CD4-positive, CD25-positive, alpha-beta regulatory T cell (primary cell): ENCODE measurements at regions not wholly inside any gene's neighbourhood (a gene's known extent, or its start where the extent isn't known, plus 50 kb on each side); places are given as distances from the start of the nearest gene placed in this dataset.

Experiments used
- ATAC-seq, 2 donors: fragments of 150-1000 bp; cut with Tn5 transposase; one replicate each; pipeline ENCODE4 v1.10.0; 2021; ENCODE audit warnings: low read depth in 2 of 2, moderate number of reproducible peaks in 2 of 2, moderate library complexity in 1 of 2
- DNase-seq, 3 donors: peaks; one replicate each; pipeline versions ENCODE4 v3.0.0 to v3.0.0-alpha.2; 2012 to 2022; ENCODE audit warnings: mixed read lengths in 1 of 3
- H3K27ac ChIP-seq: one replicate; pipeline ENCODE4 v1.7.0; 2013; ENCODE audit warnings: mild to moderate bottlenecking, low read length; ENCODE audit not compliant: insufficient read depth, poor library complexity, severe bottlenecking
- H3K27me3 ChIP-seq: one replicate; pipeline ENCODE4 v1.7.0; 2013; ENCODE audit warnings: low read length; ENCODE audit not compliant: control insufficient read depth, insufficient read depth
- H3K36me3 ChIP-seq: one replicate; pipeline ENCODE4 v1.7.0; 2013; ENCODE audit warnings: mild to moderate bottlenecking, low read length, moderate library complexity; ENCODE audit not compliant: control insufficient read depth, insufficient read depth
- H3K4me1 ChIP-seq: 2 replicates; pipeline ENCODE4 v1.7.0; 2013; ENCODE audit warnings: mild to moderate bottlenecking, low read length; ENCODE audit not compliant: insufficient read depth, control insufficient read depth, poor library complexity, severe bottlenecking
- H3K4me3 ChIP-seq: one replicate; pipeline ENCODE4 v1.7.0; 2013; ENCODE audit warnings: low read depth, mild to moderate bottlenecking, low read length, moderate library complexity
- H3K9me3 ChIP-seq, 2 experiments: 1 replicate in 1 of 2; 2 replicates in 1 of 2; pipeline ENCODE4 v1.7.0; 2013; ENCODE audit warnings: low read length in 2 of 2, mild to moderate bottlenecking in 1 of 2, moderate library complexity in 1 of 2; ENCODE audit not compliant: control insufficient read depth in 2 of 2
- H3K27ac Mint-ChIP-seq, 3 donors: one replicate each; pipeline ENCODE4 v1.8.0; 2020 to 2022; ENCODE audit warnings: mild to moderate bottlenecking in 3 of 3, mixed read lengths in 3 of 3, moderate library complexity in 2 of 3
- H3K27me3 Mint-ChIP-seq: one replicate; pipeline ENCODE4 v1.8.0; 2022; ENCODE audit warnings: mild to moderate bottlenecking, mixed read lengths
- H3K36me3 Mint-ChIP-seq: one replicate; pipeline ENCODE4 v1.8.0; 2020; ENCODE audit warnings: mixed read lengths
- H3K4me1 Mint-ChIP-seq, 4 donors: one replicate each; pipeline ENCODE4 v1.8.0; 2020 to 2022; ENCODE audit warnings: mixed read lengths in 4 of 4, mild to moderate bottlenecking in 1 of 4
- H3K4me3 Mint-ChIP-seq, 4 donors: one replicate each; pipeline ENCODE4 v1.8.0; 2020 to 2022; ENCODE audit warnings: mild to moderate bottlenecking in 4 of 4, mixed read lengths in 4 of 4, moderate library complexity in 3 of 4
- H3K9me3 Mint-ChIP-seq, 7 donors: one replicate each; pipeline ENCODE4 v1.8.0; 2020 to 2022; ENCODE audit warnings: mixed read lengths in 7 of 7, mild to moderate bottlenecking in 3 of 7, moderate library complexity in 2 of 7

- no peak for DNase-seq
- peaks cover 13% of the 10 kb centered on the region for H3K36me3 Mint-ChIP-seq
These were observed 64.2 kb upstream of the ZNF599 start for GRCh38 chr19:34837262-34837661.

GRCh38 chr19:34835631-34836351 is 62.8 kb upstream of the ZNF599 start:
- no peak overlapping the region for H3K27ac ChIP-seq
- no peaks in the 10 kb centered on the region for H3K36me3 ChIP-seq
- H3K9me3 Mint-ChIP-seq: no peaks in the 10 kb centered on the region
- H3K27me3 Mint-ChIP-seq: no peaks in the 10 kb centered on the region
- H3K36me3 Mint-ChIP-seq: peaks cover 13% of the 10 kb centered on the region
- H3K4me3 Mint-ChIP-seq: no peak overlapping the region
- peaks cover 0 to 27% (median 21%) of the 10 kb centered on the region in 4 donors for H3K4me1 Mint-ChIP-seq
- no peaks in the 10 kb centered on the region for H3K27me3 ChIP-seq
- H3K27ac Mint-ChIP-seq: peak overlapping the region in 1 of 3 donors; percentile 56
- no peaks in the 10 kb centered on the region for H3K9me3 ChIP-seq
- H3K4me3 ChIP-seq: no peak overlapping the region
- DNase-seq (no peak), ATAC-seq (no peak)
- H3K4me1 ChIP-seq: peaks cover 11% of the 10 kb centered on the region

More at GRCh38 chr19:34837262-34837661, 64.2 kb upstream of the ZNF599 start:
- Mint-ChIP-seq H3K27ac (peak overlapping the region in 2 of 3 donors; percentile 71 to 90), H3K9me3 (no peaks in the 10 kb centered on the region), H3K4me1 (peaks cover 0 to 27% (median 21%) of the 10 kb centered on the region in 4 donors), H3K27me3 (no peaks in the 10 kb centered on the region), H3K4me3 (no peak overlapping the region)
- no peak for ATAC-seq
- Histone ChIP-seq H3K4me1 (peaks cover 11% of the 10 kb centered on the region), H3K27ac (no peak overlapping the region), H3K4me3 (no peak overlapping the region), H3K36me3 (no peaks in the 10 kb centered on the region), H3K9me3 (no peaks in the 10 kb centered on the region), H3K27me3 (no peaks in the 10 kb centered on the region)

GRCh38 chr19:34834472-34835061 is 61.6 kb upstream of the ZNF599 start:
- ATAC-seq (no peak), DNase-seq (no peak)
- H3K36me3 Mint-ChIP-seq: peaks cover 13% of the 10 kb centered on the region
- Histone ChIP-seq H3K27ac (no peak overlapping the region), H3K9me3 (no peaks in the 10 kb centered on the region), H3K4me1 (peaks cover 11% of the 10 kb centered on the region), H3K4me3 (no peak overlapping the region), H3K27me3 (no peaks in the 10 kb centered on the region), H3K36me3 (no peaks in the 10 kb centered on the region)
- H3K9me3 Mint-ChIP-seq: no peaks in the 10 kb centered on the region
- H3K27me3 Mint-ChIP-seq: no peaks in the 10 kb centered on the region
- no peak overlapping the region for H3K4me3 Mint-ChIP-seq
- H3K27ac Mint-ChIP-seq: no peak overlapping the region
- H3K4me1 Mint-ChIP-seq: peaks cover 0 to 25% (median 20%) of the 10 kb centered on the region in 4 donors

GRCh38 chr19:34832581-34833112 is 59.6 kb upstream of the ZNF599 start:
- H3K27ac ChIP-seq: no peak overlapping the region
- ATAC-seq: no peak

GRCh38 chr19:34831714-34832113 is 58.7 kb upstream of the ZNF599 start:
- peaks cover 9% of the 10 kb centered on the region for H3K36me3 Mint-ChIP-seq
- H3K27me3 Mint-ChIP-seq: no peaks in the 10 kb centered on the region
- no peak overlapping the region for H3K27ac Mint-ChIP-seq
- no peak overlapping the region for H3K4me3 Mint-ChIP-seq
- Histone ChIP-seq H3K27me3 (no peaks in the 10 kb centered on the region), H3K9me3 (no peaks in the 10 kb centered on the region), H3K4me3 (no peak overlapping the region), H3K4me1 (no peaks in the 10 kb centered on the region), H3K36me3 (peaks cover 2% of the 10 kb centered on the region), H3K27ac (no peak overlapping the region)
- ATAC-seq: no peak
- H3K4me1 Mint-ChIP-seq: peaks cover 0 to 6% (median 3%) of the 10 kb centered on the region in 4 donors
- no peak for DNase-seq
- H3K9me3 Mint-ChIP-seq: peaks cover 0 to 2% (median 0%) of the 10 kb centered on the region in 7 donors

More at GRCh38 chr19:34832581-34833112, 59.6 kb upstream of the ZNF599 start:
- Histone ChIP-seq H3K27me3 (no peaks in the 10 kb centered on the region), H3K9me3 (no peaks in the 10 kb centered on the region), H3K4me1 (no peaks in the 10 kb centered on the region), H3K36me3 (peaks cover 2% of the 10 kb centered on the region), H3K4me3 (no peak overlapping the region)
- Mint-ChIP-seq H3K27me3 (no peaks in the 10 kb centered on the region), H3K9me3 (peaks cover 0 to 1% (median 0%) of the 10 kb centered on the region in 7 donors), H3K4me1 (peaks cover 0 to 14% (median 9%) of the 10 kb centered on the region in 4 donors), H3K36me3 (peaks cover 7% of the 10 kb centered on the region), H3K27ac (no peak overlapping the region), H3K4me3 (no peak overlapping the region)
- no peak for DNase-seq

- no peaks in the 10 kb centered on the region for H3K9me3 ChIP-seq
- H3K36me3 ChIP-seq: peaks cover 2% of the 10 kb centered on the region
- no peaks in the 10 kb centered on the region for H3K27me3 ChIP-seq
- ATAC-seq (no peak), DNase-seq (no peak)
- Mint-ChIP-seq H3K4me1 (peaks cover 0 to 5% (median 2%) of the 10 kb centered on the region in 4 donors), H3K36me3 (peaks cover 20% of the 10 kb centered on the region), H3K27me3 (no peaks in the 10 kb centered on the region), H3K9me3 (peaks cover 0 to 4% (median 0%) of the 10 kb centered on the region in 7 donors), H3K4me3 (no peak overlapping the region), H3K27ac (no peak overlapping the region)
- no peaks in the 10 kb centered on the region for H3K4me1 ChIP-seq
- H3K27ac ChIP-seq: no peak overlapping the region
- H3K4me3 ChIP-seq: no peak overlapping the region
These were observed 55.1 kb upstream of the ZNF599 start for GRCh38 chr19:34828156-34828555.

- no peaks in the 10 kb centered on the region for H3K4me1 ChIP-seq
- H3K36me3 ChIP-seq: peaks cover 2% of the 10 kb centered on the region
- Mint-ChIP-seq H3K4me3 (no peak overlapping the region), H3K4me1 (peaks cover 0 to 3% (median 0%) of the 10 kb centered on the region in 4 donors), H3K36me3 (peaks cover 19% of the 10 kb centered on the region), H3K27me3 (no peaks in the 10 kb centered on the region), H3K27ac (no peak overlapping the region), H3K9me3 (peaks cover 0 to 7% (median 0%) of the 10 kb centered on the region in 7 donors)
- no peak overlapping the region for H3K4me3 ChIP-seq
- H3K27me3 ChIP-seq: no peaks in the 10 kb centered on the region
- H3K9me3 ChIP-seq: no peaks in the 10 kb centered on the region
- H3K27ac ChIP-seq: no peak overlapping the region
- no peak for DNase-seq
- ATAC-seq: no peak
These were observed 52.2 kb upstream of the ZNF599 start for GRCh38 chr19:34825212-34825611.
